GM12891 (cell line): ENCODE measurements at regions not wholly inside any gene's neighbourhood (a gene's known extent, or its start where the extent isn't known, plus 50 kb on each side); places are given as distances from the start of the nearest gene placed in this dataset.

Experiments used
- DNase-seq: peaks from one replicate; pipeline ENCODE4 v3.0.0; 2011; ENCODE audit warnings: low spot score; ENCODE audit not compliant: insufficient read length
- FAIRE-seq: peaks from 2 replicates; lab custom pipeline; 2011; peaks lifted over from hg19 to GRCh38; lab: Jason Lieb, UNC
- PAX5 ChIP-seq: IDR thresholded peaks from 2 replicates; pipeline ENCODE4 v1.6.1; 2011; ENCODE audit warnings: low read length, moderate library complexity, mild to moderate bottlenecking; ENCODE audit not compliant: insufficient read depth, severe bottlenecking
- POLR2A ChIP-seq: IDR thresholded peaks from 2 replicates; pipeline ENCODE4 v1.6.1; 2011; ENCODE audit warnings: low read depth, low read length, control low read depth
- POLR2AphosphoS5 ChIP-seq: IDR thresholded peaks from 2 replicates; pipeline ENCODE4 v1.6.1; 2011; ENCODE audit warnings: low read depth, low read length, control low read depth
- POU2F2 ChIP-seq: IDR thresholded peaks from 2 replicates; pipeline ENCODE4 v1.6.1; 2011; ENCODE audit warnings: low read depth, mild to moderate bottlenecking, control low read depth, low read length, moderate library complexity
- SPI1 ChIP-seq: IDR thresholded peaks from 2 replicates; pipeline ENCODE4 v1.6.1; 2011; ENCODE audit warnings: low read depth, low read length, control low read depth
- TAF1 ChIP-seq: IDR thresholded peaks from 2 replicates; pipeline ENCODE4 v1.6.1; 2011; ENCODE audit warnings: low read depth, low read length, control low read depth

DNA sequence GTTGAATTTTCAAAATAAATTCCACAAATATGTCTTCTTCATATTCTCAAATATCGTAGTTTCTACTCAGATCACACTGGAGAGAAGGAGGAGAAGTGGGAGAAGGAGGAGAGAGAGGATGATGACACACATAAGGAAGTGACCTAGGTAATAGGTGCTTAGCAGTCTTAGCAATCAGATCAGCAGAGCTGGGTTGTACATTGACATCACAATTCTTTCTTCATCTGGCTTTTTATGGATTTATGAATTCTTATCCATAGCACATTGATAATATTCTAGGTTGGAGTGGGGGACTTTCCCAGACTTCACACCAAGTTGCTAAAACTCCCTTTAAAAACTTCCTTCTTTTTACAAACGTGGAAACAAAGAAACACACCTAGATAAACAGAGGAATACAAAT, 86.9 kb downstream of the FGF9 start:
- no peak for DNase-seq
- TF ChIP-seq POLR2A (no peak), POLR2AphosphoS5 (no peak), SPI1 (no peak), PAX5 (no peak), POU2F2 (no peak), TAF1 (no peak)
- FAIRE-seq: no peak

DNA sequence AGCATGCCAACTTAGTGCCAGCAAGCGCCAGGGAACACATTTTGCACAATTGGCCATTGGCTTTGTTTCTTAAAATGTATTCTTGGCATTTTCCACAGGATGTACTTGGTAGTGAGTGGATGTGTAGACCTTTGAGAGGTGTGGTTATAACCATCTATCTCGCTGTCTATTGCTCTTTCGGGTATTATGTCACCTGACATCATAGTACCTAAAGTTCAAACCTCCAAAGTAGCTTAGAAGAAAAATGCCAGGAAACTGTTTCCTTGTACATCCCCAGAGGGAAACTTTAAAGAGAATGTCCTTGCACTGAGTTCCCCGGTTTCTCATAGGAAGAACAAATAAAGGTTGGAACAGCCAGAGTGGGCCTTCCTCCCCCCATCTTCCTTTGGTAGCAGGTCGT, 87.6 kb downstream of the FGF9 start:
- TF ChIP-seq PAX5 (no peak), TAF1 (no peak)
- no peak for FAIRE-seq
- no peak for DNase-seq

DNA sequence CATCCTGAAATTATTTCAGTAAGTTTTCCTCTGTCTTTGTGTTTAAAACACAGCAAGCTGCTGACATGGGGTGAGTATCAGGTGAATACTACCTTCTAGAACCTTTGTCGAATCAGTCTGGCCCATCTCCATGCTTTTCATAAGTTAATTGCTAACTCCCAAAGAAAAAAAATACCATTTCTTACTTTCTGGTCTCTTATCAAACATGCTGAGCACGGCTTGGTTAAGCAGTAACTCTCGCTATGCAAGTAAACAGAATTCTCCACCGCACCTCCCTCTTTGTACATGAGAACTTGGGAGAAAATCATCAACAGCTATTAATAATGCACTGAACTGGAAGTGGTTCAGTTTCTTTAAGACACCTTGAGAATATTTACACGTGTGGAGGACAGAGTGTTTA, 88.6 kb downstream of the FGF9 start:
- no peak for FAIRE-seq
- TF ChIP-seq POLR2AphosphoS5 (no peak), SPI1 (no peak)
- DNase-seq: no peak

DNA sequence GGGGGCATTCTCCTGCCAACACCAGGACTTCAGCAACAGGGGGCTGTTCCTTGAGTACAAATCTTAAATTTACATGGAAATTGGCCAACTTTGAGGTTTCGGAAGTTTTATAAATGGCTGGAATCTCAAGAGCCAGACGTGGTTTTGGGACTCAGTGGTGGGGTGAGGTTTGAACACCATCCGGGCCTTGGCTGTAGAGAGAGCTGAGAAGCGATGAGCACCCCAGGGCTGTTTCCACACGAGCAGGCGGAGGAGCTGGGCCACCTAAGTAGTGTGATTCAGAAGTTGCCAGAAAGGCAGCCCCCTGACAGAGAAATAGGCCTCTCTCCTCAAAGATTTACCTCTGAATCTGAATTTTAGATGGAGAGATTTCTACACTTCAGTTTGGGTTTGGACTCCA, 89.0 kb downstream of the FGF9 start:
- DNase-seq: no peak
- TF ChIP-seq POLR2A (no peak), POU2F2 (no peak), TAF1 (no peak), POLR2AphosphoS5 (no peak), SPI1 (no peak), PAX5 (no peak)

DNA sequence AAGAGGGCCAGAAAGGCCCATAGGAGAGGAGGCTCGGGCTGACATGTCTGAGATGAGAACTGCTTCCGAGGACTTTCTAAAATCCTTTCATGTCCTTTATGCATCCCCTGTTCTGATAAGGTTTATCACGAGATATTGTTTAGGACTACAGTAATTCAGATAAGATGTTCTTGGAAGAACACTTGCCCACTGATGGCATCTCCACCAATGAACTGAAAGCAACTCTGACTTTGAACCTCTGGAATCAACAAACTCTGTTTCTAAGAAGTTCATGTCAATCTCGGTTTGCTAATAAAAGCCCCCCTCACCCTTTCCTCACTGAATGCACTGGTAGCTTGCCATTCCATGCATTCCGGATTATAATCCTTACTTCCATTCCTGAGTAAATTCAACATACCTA, 90.9 kb downstream of the FGF9 start:
- TF ChIP-seq TAF1 (no peak), SPI1 (no peak), PAX5 (no peak), POLR2A (no peak), POU2F2 (no peak), POLR2AphosphoS5 (no peak)
- DNase-seq (no peak), FAIRE-seq (no peak)

More for the DNA sequence above, 89.0 kb downstream of the FGF9 start:
- no peak for FAIRE-seq

DNA sequence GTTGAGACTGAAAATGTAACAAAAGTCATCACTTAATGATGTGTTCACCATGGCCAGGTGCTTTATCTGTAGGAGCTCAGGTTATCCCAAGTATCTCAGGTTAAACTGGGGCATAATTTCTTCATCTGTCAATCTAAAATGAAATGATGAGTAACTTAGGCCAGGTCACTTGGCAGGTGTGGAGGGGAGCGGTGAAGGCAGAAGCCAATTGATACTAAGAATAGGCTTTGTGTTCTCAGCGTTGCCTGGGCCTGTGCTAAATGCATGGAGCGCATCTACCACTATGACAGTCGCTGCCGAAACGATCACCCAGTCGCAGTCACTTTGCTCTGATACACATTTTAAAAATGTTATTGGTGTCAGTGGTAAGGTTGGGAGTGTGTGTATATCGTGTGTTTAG, 91.6 kb downstream of the FGF9 start:
- no peak for DNase-seq
- FAIRE-seq: no peak
- TF ChIP-seq TAF1: no peak
- TF ChIP-seq POU2F2: no peak
- TF ChIP-seq PAX5: no peak
- no peak for TF ChIP-seq POLR2A
- TF ChIP-seq SPI1: no peak
- TF ChIP-seq POLR2AphosphoS5: no peak

DNA sequence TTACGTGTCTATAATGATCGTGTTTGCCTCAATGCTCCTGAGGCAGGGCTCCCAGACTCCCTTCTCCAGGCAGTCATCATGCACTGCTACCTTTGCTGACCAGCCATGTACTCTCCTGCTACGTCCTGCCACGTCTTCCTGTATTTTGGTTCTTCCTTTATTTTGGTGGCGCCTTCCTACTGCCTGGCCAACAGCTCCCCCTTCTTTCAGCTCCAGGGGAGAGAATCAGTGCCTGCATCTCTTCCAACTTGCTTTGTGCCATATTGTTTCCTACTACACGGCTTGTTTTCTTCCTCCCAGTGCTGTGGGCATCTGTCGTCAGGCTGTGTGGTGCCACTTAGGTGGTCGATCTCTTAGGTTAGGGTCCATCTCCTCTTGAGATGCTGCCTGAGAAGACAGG, 96.2 kb downstream of the FGF9 start:
- FAIRE-seq: no peak
- DNase-seq: no peak
- TF ChIP-seq PAX5 (no peak), TAF1 (no peak), SPI1 (no peak), POU2F2 (no peak), POLR2A (no peak), POLR2AphosphoS5 (no peak)

DNA sequence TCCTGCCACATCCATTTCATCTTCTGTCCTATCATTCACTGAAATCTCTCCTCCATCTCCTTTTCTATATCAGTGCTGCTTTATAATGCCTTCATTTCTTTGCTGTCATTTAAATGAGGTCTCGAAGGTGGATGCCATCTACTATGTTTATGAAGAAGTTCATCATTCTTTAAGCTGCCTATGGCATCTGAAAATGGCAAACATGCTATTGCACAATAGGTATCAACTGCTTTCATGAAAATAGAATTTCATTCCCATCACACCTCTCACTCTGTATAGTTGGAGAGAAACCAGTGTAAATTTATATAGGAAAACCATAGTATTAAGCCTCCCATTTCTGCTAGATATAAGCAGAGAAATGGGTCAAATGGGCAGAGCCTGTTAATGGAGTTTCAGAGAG, 100.2 kb downstream of the FGF9 start:
- no peak for DNase-seq
- no peak for FAIRE-seq
- TF ChIP-seq TAF1 (no peak), SPI1 (no peak), POLR2AphosphoS5 (no peak), PAX5 (no peak), POU2F2 (no peak), POLR2A (no peak)

DNA sequence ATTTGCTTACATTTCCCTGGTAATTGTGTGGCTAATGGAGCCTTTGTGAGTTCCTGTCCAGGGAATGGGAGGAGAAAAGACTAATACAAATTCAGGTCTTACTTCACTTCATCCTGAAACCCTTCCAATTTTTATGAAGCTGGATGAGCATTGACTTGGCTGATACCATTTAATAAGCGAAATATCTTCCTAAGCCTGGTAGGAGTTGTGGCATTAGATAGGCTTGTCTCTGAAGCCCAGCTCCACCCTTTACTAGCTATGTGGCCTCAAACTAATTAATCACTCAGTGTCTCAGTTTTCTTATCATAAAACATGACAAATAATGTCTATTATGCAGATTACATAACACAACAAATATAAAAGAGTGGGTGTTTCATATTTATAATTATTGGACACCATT, 106.3 kb downstream of the FGF9 start:
- TF ChIP-seq SPI1 (no peak), TAF1 (no peak), POU2F2 (no peak), PAX5 (no peak), POLR2A (no peak), POLR2AphosphoS5 (no peak)
- no peak for FAIRE-seq

DNA sequence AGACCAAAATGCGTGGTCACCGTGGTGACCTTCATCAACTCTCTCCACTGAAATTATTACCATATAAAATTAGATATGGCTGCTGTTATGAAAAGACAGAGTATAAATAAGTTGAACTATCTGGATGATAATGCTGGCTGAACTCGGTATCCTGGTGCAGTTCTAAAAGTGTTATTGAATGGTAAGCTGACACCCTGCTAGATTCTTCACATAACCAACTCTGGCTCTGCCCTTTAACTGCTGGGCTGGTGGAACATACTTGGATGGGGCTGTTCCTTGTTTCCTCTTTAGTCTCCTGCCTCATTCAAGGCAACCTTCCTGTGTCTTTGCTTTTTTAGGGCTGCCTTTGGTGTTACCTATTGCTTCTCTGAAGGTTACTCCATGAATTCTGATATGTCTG, 106.9 kb downstream of the FGF9 start:
- DNase-seq: no peak
- TF ChIP-seq POLR2AphosphoS5 (no peak), POLR2A (no peak), PAX5 (no peak), TAF1 (no peak), SPI1 (no peak), POU2F2 (no peak)
- no peak for FAIRE-seq

More for the DNA sequence above, 106.3 kb downstream of the FGF9 start:
- DNase-seq: no peak
